Muscle of leg (tissue), 3 donors: ENCODE measurements at regions not wholly inside any gene's neighbourhood (a gene's known extent, or its start where the extent isn't known, plus 50 kb on each side); places are given as distances from the start of the nearest gene placed in this dataset.

ENCODE experiments used
- DNase-seq: peaks from one replicate; pipeline ENCODE4 v3.0.0; 2013
- H3K27ac ChIP-seq: one replicate; pipeline ENCODE4 v1.5.1; 2013; ENCODE audit warnings: mild to moderate bottlenecking, low read length, control low read depth
- H3K27me3 ChIP-seq: one replicate; pipeline ENCODE4 v1.6.1; 2013; ENCODE audit warnings: low read length; ENCODE audit not compliant: control insufficient read depth, insufficient read depth
- H3K36me3 ChIP-seq: one replicate; pipeline ENCODE4 v1.6.1; 2013; ENCODE audit warnings: low read length; ENCODE audit not compliant: control insufficient read depth, insufficient read depth
- H3K4me1 ChIP-seq: one replicate; pipeline ENCODE4 v1.6.1; 2013; ENCODE audit warnings: low read length; ENCODE audit not compliant: control insufficient read depth, insufficient read depth
- H3K4me3 ChIP-seq: one replicate; pipeline ENCODE4 v1.5.1; 2013; ENCODE audit warnings: low read length, control low read depth
- H3K9me3 ChIP-seq: replicated peaks from 2 replicates; pipeline ENCODE4 v1.6.1; 2013; ENCODE audit warnings: low read depth, low read length; ENCODE audit not compliant: control insufficient read depth
- WGBS: methylation state at CpG from one replicate; pipeline ENCODE4 v1.1.5; 2013; ENCODE audit warnings: missing lambda C conversion rate; ENCODE audit not compliant: insufficient coverage; 5-methylcytosine and 5-hydroxymethylcytosine counted together

GRCh38 chr2:67889056-67889455 is 173.7 kb downstream of the C1D start:
- WGBS = 100% methylated on average over 1 of the region's 2 CpGs
- Histone ChIP-seq H3K36me3 (no peaks in the 10 kb centered on the region), H3K27me3 (no peaks in the 10 kb centered on the region), H3K4me3 (no peak overlapping the region), H3K4me1 (no peaks in the 10 kb centered on the region), H3K27ac (no peak overlapping the region), H3K9me3 (no peaks in the 10 kb centered on the region)
- DNase-seq = no peak

- no peaks in the 10 kb centered on the region for H3K9me3 ChIP-seq
- H3K36me3 ChIP-seq = no peaks in the 10 kb centered on the region
- no peak for DNase-seq
- H3K4me3 ChIP-seq = no peak overlapping the region
- no peak overlapping the region for H3K27ac ChIP-seq
- WGBS = no CpG with 5 or more reads among the region's 1 CpG
- no peaks in the 10 kb centered on the region for H3K27me3 ChIP-seq
- peaks cover 9% of the 10 kb centered on the region for H3K4me1 ChIP-seq
Observed at GRCh38 chr2:67891642-67892041, 171.2 kb downstream of the C1D start.

GRCh38 chr2:67892339-67892846 is 170.4 kb downstream of the C1D start:
- no peaks in the 10 kb centered on the region for H3K27me3 ChIP-seq
- H3K27ac ChIP-seq = no peak overlapping the region
- H3K36me3 ChIP-seq = no peaks in the 10 kb centered on the region
- H3K4me3 ChIP-seq = no peak overlapping the region
- H3K9me3 ChIP-seq = no peaks in the 10 kb centered on the region
- no peak for DNase-seq
- H3K4me1 ChIP-seq = peaks cover 14% of the 10 kb centered on the region
- 100% methylated on average over 2 of the region's 6 CpGs for WGBS

GRCh38 chr2:67895227-67895941 is 167.4 kb downstream of the C1D start:
- Histone ChIP-seq H3K27me3 (no peaks in the 10 kb centered on the region), H3K9me3 (no peaks in the 10 kb centered on the region), H3K36me3 (no peaks in the 10 kb centered on the region), H3K4me1 (peaks cover 17% of the 10 kb centered on the region), H3K27ac (no peak overlapping the region), H3K4me3 (no peak overlapping the region)
- DNase-seq = peak; percentile 51
- WGBS = no CpG with 5 or more reads among the region's 7 CpGs

- whole genome bisulfite sequencing = 83% methylated on average over 1 of the region's 8 CpGs
- Histone ChIP-seq H3K27me3 (no peaks in the 10 kb centered on the region), H3K27ac (no peak overlapping the region)
Observed at GRCh38 chr2:67896076-67896475, 166.7 kb downstream of the C1D start.

GRCh38 chr2:67896476-67896875 is 166.3 kb downstream of the C1D start:
- peaks cover 17% of the 10 kb centered on the region for H3K4me1 ChIP-seq
- no CpG with 5 or more reads among the region's 2 CpGs for WGBS
- no peaks in the 10 kb centered on the region for H3K36me3 ChIP-seq
- H3K27me3 ChIP-seq = no peaks in the 10 kb centered on the region
- H3K27ac ChIP-seq = no peak overlapping the region
- peaks cover 3% of the 10 kb centered on the region for H3K9me3 ChIP-seq
- DNase-seq = no peak
- no peak overlapping the region for H3K4me3 ChIP-seq

More at GRCh38 chr2:67896076-67896475, 166.7 kb downstream of the C1D start:
- no peak for DNase-seq
- H3K36me3 ChIP-seq = no peaks in the 10 kb centered on the region
- peaks cover 17% of the 10 kb centered on the region for H3K4me1 ChIP-seq
- no peak overlapping the region for H3K4me3 ChIP-seq
- H3K9me3 ChIP-seq = peaks cover 3% of the 10 kb centered on the region

- Histone ChIP-seq H3K27me3 (no peaks in the 10 kb centered on the region), H3K9me3 (peaks cover 3% of the 10 kb centered on the region), H3K36me3 (no peaks in the 10 kb centered on the region), H3K4me1 (peaks cover 17% of the 10 kb centered on the region), H3K4me3 (no peak overlapping the region), H3K27ac (no peak overlapping the region)
- WGBS = 50% methylated on average over 1 of the region's 4 CpGs
- no peak for DNase-seq
Observed at GRCh38 chr2:67898595-67898994, 164.2 kb downstream of the C1D start.

GRCh38 chr2:67899187-67899586 is 163.6 kb downstream of the C1D start:
- WGBS = no CpG with 5 or more reads among the region's 5 CpGs
- peaks cover 3% of the 10 kb centered on the region for H3K9me3 ChIP-seq
- no peak overlapping the region for H3K27ac ChIP-seq

GRCh38 chr2:67900826-67901225 is 162.0 kb downstream of the C1D start:
- DNase-seq = no peak
- 100% methylated on average over 1 of the region's 1 CpG for WGBS

More at GRCh38 chr2:67899187-67899586, 163.6 kb downstream of the C1D start:
- no peak overlapping the region for H3K4me3 ChIP-seq
- no peaks in the 10 kb centered on the region for H3K36me3 ChIP-seq
- DNase-seq = no peak
- H3K4me1 ChIP-seq = peaks cover 17% of the 10 kb centered on the region
- no peaks in the 10 kb centered on the region for H3K27me3 ChIP-seq

GRCh38 chr2:67904566-67904965 is 158.2 kb downstream of the C1D start:
- Histone ChIP-seq H3K27ac (no peak overlapping the region), H3K4me3 (no peak overlapping the region), H3K9me3 (peaks cover 3% of the 10 kb centered on the region), H3K27me3 (no peaks in the 10 kb centered on the region), H3K4me1 (peaks cover 10% of the 10 kb centered on the region), H3K36me3 (no peaks in the 10 kb centered on the region)
- WGBS = 100% methylated on average over 1 of the region's 3 CpGs
- no peak for DNase-seq

More at GRCh38 chr2:67900826-67901225, 162.0 kb downstream of the C1D start:
- H3K9me3 ChIP-seq = peaks cover 3% of the 10 kb centered on the region
- no peaks in the 10 kb centered on the region for H3K27me3 ChIP-seq
- no peaks in the 10 kb centered on the region for H3K36me3 ChIP-seq
- no peak overlapping the region for H3K4me3 ChIP-seq
- H3K27ac ChIP-seq = no peak overlapping the region
- H3K4me1 ChIP-seq = peaks cover 22% of the 10 kb centered on the region
